GM23338 (cell line): ENCODE measurements at regions not wholly inside any gene's neighbourhood (a gene's known extent, or its start where the extent isn't known, plus 50 kb on each side); places are given as distances from the start of the nearest gene placed in this dataset.

Experiments
- ATAC-seq: fragments of 200-7000 bp; cut with Tn5 transposase; 3 replicates; pipeline ENCODE4 v1.9.1; 2020
- DNase-seq: peaks from one replicate; pipeline ENCODE4 v3.0.0-alpha.2; 2015; ENCODE audit warnings: low spot score
- H2AFZ ChIP-seq: fragments of 200-600 bp; sonication (generic); 2 replicates; pipeline ENCODE4 v1.8.0; 2016; ENCODE audit warnings: antibody characterized with exemption, mild to moderate bottlenecking, moderate library complexity
- H3F3A ChIP-seq: fragments of 200-600 bp; sonication (generic); replicated peaks from 2 replicates; pipeline ENCODE4 v1.8.0; 2017; ENCODE audit warnings: antibody characterized with exemption, mixed run types, low read depth
- H3K27ac ChIP-seq: fragments of 200-600 bp; sonication (generic); 2 replicates; pipeline ENCODE4 v1.6.1; 2016; ENCODE audit warnings: low read depth
- H3K27me3 ChIP-seq: fragments of 200-600 bp; sonication (generic); 2 replicates; pipeline ENCODE4 v1.8.0; 2016; ENCODE audit warnings: mild to moderate bottlenecking, mixed run types, moderate library complexity; ENCODE audit not compliant: insufficient read depth
- H3K36me3 ChIP-seq: fragments of 200-600 bp; sonication (generic); 2 replicates; pipeline ENCODE4 v1.8.0; 2016; ENCODE audit warnings: mild to moderate bottlenecking; ENCODE audit not compliant: insufficient read depth
- H3K4me1 ChIP-seq: fragments of 200-600 bp; sonication (generic); 2 replicates; pipeline ENCODE4 v1.8.0; 2016; ENCODE audit warnings: mild to moderate bottlenecking, moderate library complexity; ENCODE audit not compliant: insufficient read depth
- H3K4me2 ChIP-seq: fragments of 200-600 bp; sonication (generic); 2 replicates; pipeline ENCODE4 v1.7.1; 2017; ENCODE audit warnings: mixed run types
- H3K4me3 ChIP-seq: fragments of 200-600 bp; sonication (generic); 2 replicates; pipeline ENCODE4 v1.6.1; 2016; ENCODE audit warnings: mixed run types
- H3K79me2 ChIP-seq: fragments of 200-600 bp; sonication (generic); replicated peaks from 2 replicates; pipeline ENCODE4 v1.8.0; 2017; ENCODE audit warnings: mild to moderate bottlenecking; ENCODE audit not compliant: insufficient read depth
- H3K9me2 ChIP-seq: fragments of 200-600 bp; sonication (generic); 2 replicates; pipeline ENCODE4 v1.8.0; 2017; ENCODE audit not compliant: insufficient read depth
- H4K20me1 ChIP-seq: fragments of 200-600 bp; sonication (generic); replicated peaks from 2 replicates; pipeline ENCODE4 v1.8.0; 2017; ENCODE audit warnings: mild to moderate bottlenecking; ENCODE audit not compliant: insufficient read depth
- H3K27ac Mint-ChIP-seq: 2 replicates; pipeline ENCODE4 v1.8.0; 2020; ENCODE audit warnings: inconsistent platforms, mild to moderate bottlenecking, moderate library complexity, mixed read lengths
- H3K27me3 Mint-ChIP-seq: 3 replicates; pipeline ENCODE4 v1.8.0; 2022; ENCODE audit warnings: low read depth, mild to moderate bottlenecking, moderate library complexity, mixed read lengths, inconsistent platforms; ENCODE audit not compliant: insufficient read depth, poor library complexity
- H3K36me3 Mint-ChIP-seq: 3 replicates; pipeline ENCODE4 v1.8.0; 2021; ENCODE audit warnings: low read depth, mild to moderate bottlenecking, inconsistent platforms, moderate library complexity, mixed read lengths
- H3K4me1 Mint-ChIP-seq: 3 replicates; pipeline ENCODE4 v1.8.0; 2020; ENCODE audit warnings: mild to moderate bottlenecking, inconsistent platforms, mixed read lengths
- H3K4me3 Mint-ChIP-seq: 3 replicates; pipeline ENCODE4 v1.8.0; 2021; ENCODE audit warnings: moderate library complexity, mild to moderate bottlenecking, inconsistent platforms, mixed read lengths
- H3K9me3 Mint-ChIP-seq: 3 replicates; pipeline ENCODE4 v1.8.0; 2020; ENCODE audit warnings: moderate library complexity, mild to moderate bottlenecking, inconsistent platforms, mixed read lengths
- CREB1 ChIP-seq: fragments of 250-450 bp; sonication (Bioruptor Pico); IDR thresholded peaks from 2 replicates; pipeline ENCODE4 v1.5.0; 2020; ENCODE audit warnings: low read depth, mild to moderate bottlenecking, moderate library complexity
- EZH2 ChIP-seq: fragments of 200-600 bp; sonication (generic); IDR thresholded peaks from one replicate; pipeline ENCODE4 v1.8.0; 2017; ENCODE audit warnings: antibody characterized with exemption, mild to moderate bottlenecking, low read depth; ENCODE audit not compliant: unreplicated experiment
- EZH2phosphoT487 ChIP-seq: fragments of 200-600 bp; sonication (generic); IDR thresholded peaks from one replicate; pipeline ENCODE4 v1.8.1; 2018; ENCODE audit warnings: antibody characterized with exemption; ENCODE audit not compliant: unreplicated experiment
- JUNB ChIP-seq: IDR thresholded peaks from one replicate; pipeline ENCODE4 v1.6.1; 2016; ENCODE audit warnings: antibody characterized with exemption; ENCODE audit not compliant: unreplicated experiment
- NANOG ChIP-seq: IDR thresholded peaks from 2 replicates; pipeline ENCODE4 v1.6.1; 2016; ENCODE audit warnings: antibody characterized with exemption, borderline replicate concordance
- POLR2AphosphoS5 ChIP-seq: IDR thresholded peaks from 2 replicates; pipeline ENCODE4 v1.6.1; 2016; ENCODE audit warnings: antibody characterized with exemption, low read depth
- STAT1 ChIP-seq: IDR thresholded peaks from one replicate; pipeline ENCODE4 v1.6.1; 2016; ENCODE audit warnings: antibody characterized with exemption; ENCODE audit not compliant: unreplicated experiment
- ZNF114 ChIP-seq: fragments of 250-450 bp; sonication (Bioruptor Pico); IDR thresholded peaks from 2 replicates; pipeline ENCODE4 v1.5.0; 2020; ENCODE audit warnings: mild to moderate bottlenecking, moderate library complexity
- ZNF331 ChIP-seq: fragments of 250-450 bp; sonication (Bioruptor Pico); IDR thresholded peaks from 2 replicates; pipeline ENCODE4 v1.5.0; 2020; ENCODE audit warnings: low read depth, mild to moderate bottlenecking, moderate library complexity
- TF ChIP-seq, protein P1 (sequence below): fragments of 250-450 bp; sonication (Bioruptor Pico); IDR thresholded peaks from 2 replicates; pipeline ENCODE4 v1.5.0; 2020; ENCODE audit warnings: mild to moderate bottlenecking, moderate library complexity
- TF ChIP-seq, protein P2 (sequence below): IDR thresholded peaks from 2 replicates; pipeline ENCODE4 v1.6.1; 2016; ENCODE audit warnings: antibody characterized with exemption
- TF ChIP-seq, protein P3 (sequence below), 2 experiments: fragments of 200-600 bp in 1 of 2; sonication (generic) in 1 of 2; conservative IDR thresholded peaks; 2 replicates each; pipeline versions ENCODE4 v1.5.1 to v1.6.1; 2016 to 2017; ENCODE audit warnings: antibody characterized with exemption in 2 of 2, low read depth in 2 of 2, mild to moderate bottlenecking in 2 of 2, moderate library complexity in 1 of 2
- TF ChIP-seq, protein P4 (sequence below): IDR thresholded peaks from one replicate; pipeline ENCODE4 v1.6.1; 2018; ENCODE audit warnings: antibody characterized with exemption; ENCODE audit not compliant: unreplicated experiment

DNA sequence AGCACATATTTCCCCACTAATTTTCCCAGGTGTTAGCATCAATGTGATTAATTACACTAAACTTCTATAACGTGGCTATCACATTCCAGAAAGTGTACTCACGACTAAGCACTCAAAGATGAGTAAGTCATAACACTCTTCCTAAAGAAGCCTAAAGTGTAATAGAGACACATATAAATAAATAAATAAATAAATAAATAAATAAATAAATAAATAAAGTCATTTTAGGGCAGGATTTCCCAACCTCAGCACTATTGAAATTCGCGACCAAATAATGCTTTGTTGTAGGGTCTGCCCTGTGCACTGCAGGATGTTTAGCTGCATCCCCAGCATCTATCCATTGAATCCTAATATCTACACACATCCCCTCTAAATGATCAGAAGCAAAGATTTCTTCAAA, 390.9 kb downstream of the CDH7 start:
- no peaks in the 10 kb centered on the region for H3K79me2 ChIP-seq
- no peaks in the 10 kb centered on the region for H4K20me1 ChIP-seq

More for the DNA sequence above, 390.9 kb downstream of the CDH7 start:
- no peak for DNase-seq
- H3K9me3 Mint-ChIP-seq: no peaks in the 10 kb centered on the region; the same call in 2 of the 3 replicates
- no peaks in the 10 kb centered on the region for H3F3A ChIP-seq
- H3K27me3 Mint-ChIP-seq: no peaks in the 10 kb centered on the region
- H3K36me3 ChIP-seq: no peaks in the 10 kb centered on the region
- H3K36me3 Mint-ChIP-seq: no peaks in the 10 kb centered on the region
- no peaks in the 10 kb centered on the region for H3K27me3 ChIP-seq
- no peak overlapping the region for H3K4me3 ChIP-seq
- H3K4me2 ChIP-seq: no peak overlapping the region
- H3K4me3 Mint-ChIP-seq: no peak overlapping the region
- no peak for ATAC-seq
- H2AFZ ChIP-seq: no peak overlapping the region; the same call in 1 of the 2 replicates
- no peak for TF ChIP-seq NANOG
- no peak for TF ChIP-seq CREB1 (CRISPR knock-in tag)
- TF ChIP-seq, protein P1, sequence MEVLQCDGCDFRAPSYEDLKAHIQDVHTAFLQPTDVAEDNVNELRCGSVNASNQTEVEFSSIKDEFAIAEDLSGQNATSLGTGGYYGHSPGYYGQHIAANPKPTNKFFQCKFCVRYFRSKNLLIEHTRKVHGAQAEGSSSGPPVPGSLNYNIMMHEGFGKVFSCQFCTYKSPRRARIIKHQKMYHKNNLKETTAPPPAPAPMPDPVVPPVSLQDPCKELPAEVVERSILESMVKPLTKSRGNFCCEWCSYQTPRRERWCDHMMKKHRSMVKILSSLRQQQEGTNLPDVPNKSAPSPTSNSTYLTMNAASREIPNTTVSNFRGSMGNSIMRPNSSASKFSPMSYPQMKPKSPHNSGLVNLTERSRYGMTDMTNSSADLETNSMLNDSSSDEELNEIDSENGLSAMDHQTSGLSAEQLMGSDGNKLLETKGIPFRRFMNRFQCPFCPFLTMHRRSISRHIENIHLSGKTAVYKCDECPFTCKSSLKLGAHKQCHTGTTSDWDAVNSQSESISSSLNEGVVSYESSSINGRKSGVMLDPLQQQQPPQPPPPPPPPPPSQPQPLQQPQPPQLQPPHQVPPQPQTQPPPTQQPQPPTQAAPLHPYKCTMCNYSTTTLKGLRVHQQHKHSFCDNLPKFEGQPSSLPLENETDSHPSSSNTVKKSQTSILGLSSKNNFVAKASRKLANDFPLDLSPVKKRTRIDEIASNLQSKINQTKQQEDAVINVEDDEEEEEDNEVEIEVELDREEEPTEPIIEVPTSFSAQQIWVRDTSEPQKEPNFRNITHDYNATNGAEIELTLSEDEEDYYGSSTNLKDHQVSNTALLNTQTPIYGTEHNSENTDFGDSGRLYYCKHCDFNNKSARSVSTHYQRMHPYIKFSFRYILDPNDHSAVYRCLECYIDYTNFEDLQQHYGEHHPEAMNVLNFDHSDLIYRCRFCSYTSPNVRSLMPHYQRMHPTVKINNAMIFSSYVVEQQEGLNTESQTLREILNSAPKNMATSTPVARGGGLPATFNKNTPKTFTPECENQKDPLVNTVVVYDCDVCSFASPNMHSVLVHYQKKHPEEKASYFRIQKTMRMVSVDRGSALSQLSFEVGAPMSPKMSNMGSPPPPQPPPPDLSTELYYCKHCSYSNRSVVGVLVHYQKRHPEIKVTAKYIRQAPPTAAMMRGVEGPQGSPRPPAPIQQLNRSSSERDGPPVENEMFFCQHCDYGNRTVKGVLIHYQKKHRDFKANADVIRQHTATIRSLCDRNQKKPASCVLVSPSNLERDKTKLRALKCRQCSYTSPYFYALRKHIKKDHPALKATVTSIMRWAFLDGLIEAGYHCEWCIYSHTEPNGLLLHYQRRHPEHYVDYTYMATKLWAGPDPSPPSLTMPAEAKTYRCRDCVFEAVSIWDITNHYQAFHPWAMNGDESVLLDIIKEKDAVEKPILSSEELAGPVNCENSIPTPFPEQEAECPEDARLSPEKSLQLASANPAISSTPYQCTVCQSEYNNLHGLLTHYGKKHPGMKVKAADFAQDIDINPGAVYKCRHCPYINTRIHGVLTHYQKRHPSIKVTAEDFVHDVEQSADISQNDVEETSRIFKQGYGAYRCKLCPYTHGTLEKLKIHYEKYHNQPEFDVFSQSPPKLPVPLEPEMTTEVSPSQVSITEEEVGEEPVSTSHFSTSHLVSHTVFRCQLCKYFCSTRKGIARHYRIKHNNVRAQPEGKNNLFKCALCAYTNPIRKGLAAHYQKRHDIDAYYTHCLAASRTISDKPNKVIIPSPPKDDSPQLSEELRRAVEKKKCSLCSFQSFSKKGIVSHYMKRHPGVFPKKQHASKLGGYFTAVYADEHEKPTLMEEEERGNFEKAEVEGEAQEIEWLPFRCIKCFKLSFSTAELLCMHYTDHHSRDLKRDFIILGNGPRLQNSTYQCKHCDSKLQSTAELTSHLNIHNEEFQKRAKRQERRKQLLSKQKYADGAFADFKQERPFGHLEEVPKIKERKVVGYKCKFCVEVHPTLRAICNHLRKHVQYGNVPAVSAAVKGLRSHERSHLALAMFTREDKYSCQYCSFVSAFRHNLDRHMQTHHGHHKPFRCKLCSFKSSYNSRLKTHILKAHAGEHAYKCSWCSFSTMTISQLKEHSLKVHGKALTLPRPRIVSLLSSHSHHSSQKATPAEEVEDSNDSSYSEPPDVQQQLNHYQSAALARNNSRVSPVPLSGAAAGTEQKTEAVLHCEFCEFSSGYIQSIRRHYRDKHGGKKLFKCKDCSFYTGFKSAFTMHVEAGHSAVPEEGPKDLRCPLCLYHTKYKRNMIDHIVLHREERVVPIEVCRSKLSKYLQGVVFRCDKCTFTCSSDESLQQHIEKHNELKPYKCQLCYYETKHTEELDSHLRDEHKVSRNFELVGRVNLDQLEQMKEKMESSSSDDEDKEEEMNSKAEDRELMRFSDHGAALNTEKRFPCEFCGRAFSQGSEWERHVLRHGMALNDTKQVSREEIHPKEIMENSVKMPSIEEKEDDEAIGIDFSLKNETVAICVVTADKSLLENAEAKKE (CRISPR knock-in tag): no peak
- TF ChIP-seq POLR2AphosphoS5: no peak
- TF ChIP-seq, protein P2, sequence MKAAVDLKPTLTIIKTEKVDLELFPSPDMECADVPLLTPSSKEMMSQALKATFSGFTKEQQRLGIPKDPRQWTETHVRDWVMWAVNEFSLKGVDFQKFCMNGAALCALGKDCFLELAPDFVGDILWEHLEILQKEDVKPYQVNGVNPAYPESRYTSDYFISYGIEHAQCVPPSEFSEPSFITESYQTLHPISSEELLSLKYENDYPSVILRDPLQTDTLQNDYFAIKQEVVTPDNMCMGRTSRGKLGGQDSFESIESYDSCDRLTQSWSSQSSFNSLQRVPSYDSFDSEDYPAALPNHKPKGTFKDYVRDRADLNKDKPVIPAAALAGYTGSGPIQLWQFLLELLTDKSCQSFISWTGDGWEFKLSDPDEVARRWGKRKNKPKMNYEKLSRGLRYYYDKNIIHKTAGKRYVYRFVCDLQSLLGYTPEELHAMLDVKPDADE: no peak
- TF ChIP-seq, protein P3, sequence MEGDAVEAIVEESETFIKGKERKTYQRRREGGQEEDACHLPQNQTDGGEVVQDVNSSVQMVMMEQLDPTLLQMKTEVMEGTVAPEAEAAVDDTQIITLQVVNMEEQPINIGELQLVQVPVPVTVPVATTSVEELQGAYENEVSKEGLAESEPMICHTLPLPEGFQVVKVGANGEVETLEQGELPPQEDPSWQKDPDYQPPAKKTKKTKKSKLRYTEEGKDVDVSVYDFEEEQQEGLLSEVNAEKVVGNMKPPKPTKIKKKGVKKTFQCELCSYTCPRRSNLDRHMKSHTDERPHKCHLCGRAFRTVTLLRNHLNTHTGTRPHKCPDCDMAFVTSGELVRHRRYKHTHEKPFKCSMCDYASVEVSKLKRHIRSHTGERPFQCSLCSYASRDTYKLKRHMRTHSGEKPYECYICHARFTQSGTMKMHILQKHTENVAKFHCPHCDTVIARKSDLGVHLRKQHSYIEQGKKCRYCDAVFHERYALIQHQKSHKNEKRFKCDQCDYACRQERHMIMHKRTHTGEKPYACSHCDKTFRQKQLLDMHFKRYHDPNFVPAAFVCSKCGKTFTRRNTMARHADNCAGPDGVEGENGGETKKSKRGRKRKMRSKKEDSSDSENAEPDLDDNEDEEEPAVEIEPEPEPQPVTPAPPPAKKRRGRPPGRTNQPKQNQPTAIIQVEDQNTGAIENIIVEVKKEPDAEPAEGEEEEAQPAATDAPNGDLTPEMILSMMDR (conservative IDR thresholded peaks at IDR 0.05; ENCODE audit: low read depth in 2 of 2): no peak
- no peak for TF ChIP-seq ZNF114 (CRISPR knock-in tag)
- TF ChIP-seq, protein P4, sequence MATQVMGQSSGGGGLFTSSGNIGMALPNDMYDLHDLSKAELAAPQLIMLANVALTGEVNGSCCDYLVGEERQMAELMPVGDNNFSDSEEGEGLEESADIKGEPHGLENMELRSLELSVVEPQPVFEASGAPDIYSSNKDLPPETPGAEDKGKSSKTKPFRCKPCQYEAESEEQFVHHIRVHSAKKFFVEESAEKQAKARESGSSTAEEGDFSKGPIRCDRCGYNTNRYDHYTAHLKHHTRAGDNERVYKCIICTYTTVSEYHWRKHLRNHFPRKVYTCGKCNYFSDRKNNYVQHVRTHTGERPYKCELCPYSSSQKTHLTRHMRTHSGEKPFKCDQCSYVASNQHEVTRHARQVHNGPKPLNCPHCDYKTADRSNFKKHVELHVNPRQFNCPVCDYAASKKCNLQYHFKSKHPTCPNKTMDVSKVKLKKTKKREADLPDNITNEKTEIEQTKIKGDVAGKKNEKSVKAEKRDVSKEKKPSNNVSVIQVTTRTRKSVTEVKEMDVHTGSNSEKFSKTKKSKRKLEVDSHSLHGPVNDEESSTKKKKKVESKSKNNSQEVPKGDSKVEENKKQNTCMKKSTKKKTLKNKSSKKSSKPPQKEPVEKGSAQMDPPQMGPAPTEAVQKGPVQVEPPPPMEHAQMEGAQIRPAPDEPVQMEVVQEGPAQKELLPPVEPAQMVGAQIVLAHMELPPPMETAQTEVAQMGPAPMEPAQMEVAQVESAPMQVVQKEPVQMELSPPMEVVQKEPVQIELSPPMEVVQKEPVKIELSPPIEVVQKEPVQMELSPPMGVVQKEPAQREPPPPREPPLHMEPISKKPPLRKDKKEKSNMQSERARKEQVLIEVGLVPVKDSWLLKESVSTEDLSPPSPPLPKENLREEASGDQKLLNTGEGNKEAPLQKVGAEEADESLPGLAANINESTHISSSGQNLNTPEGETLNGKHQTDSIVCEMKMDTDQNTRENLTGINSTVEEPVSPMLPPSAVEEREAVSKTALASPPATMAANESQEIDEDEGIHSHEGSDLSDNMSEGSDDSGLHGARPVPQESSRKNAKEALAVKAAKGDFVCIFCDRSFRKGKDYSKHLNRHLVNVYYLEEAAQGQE: no peak
- no peak for TF ChIP-seq ZNF331 (CRISPR knock-in tag)
- TF ChIP-seq EZH2phosphoT487: no peak
- TF ChIP-seq STAT1: no peak
- no peak for TF ChIP-seq JUNB
- no peak for TF ChIP-seq EZH2
- H3K9me2 ChIP-seq: no peaks in the 10 kb centered on the region
- H3K4me1 Mint-ChIP-seq: peaks cover 5% of the 10 kb centered on the region; the same call in 2 of the 3 replicates
- no peak overlapping the region for H3K27ac Mint-ChIP-seq
- no peaks in the 10 kb centered on the region for H3K4me1 ChIP-seq
- no peak overlapping the region for H3K27ac ChIP-seq
